Embryonic facial prominence (tissue), 1 donor: ENCODE measurements at regions not wholly inside any gene's neighbourhood (a gene's known extent, or its start where the extent isn't known, plus 50 kb on each side); places are given as distances from the start of the nearest gene placed in this dataset.

Source experiments
- DNase-seq: peaks from one replicate; pipeline ENCODE4 v3.0.0-alpha.2; 2016; ENCODE audit errors: extremely low spot score

DNA sequence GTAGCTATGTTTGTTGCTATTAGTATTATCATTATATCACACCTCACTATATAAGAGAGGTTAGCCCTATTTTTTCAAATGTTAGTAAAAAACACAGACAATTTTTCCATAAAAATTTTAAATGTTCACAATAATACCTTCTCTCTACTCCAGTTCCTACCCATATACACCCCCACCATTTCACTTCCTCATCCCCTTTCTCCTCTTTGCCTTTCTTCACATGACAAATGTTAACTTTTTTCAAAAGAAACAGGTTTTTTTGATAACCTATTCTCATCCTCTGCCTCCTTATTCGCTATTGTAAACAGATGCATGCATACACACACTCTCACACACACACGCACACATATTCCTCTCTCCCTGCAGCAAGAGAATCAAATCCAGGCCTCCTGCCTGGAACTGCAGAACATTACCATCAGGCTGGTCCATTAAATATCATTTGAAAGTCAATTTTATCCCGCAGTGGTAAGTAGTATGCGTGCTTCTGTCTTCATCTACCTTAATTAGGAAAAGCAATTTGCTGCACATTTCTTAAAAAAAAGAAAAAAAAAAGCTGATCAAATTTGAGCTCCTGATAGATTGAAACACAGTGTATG, 55.5 kb downstream of the MID1IP1 start:
- no peak for DNase-seq

DNA sequence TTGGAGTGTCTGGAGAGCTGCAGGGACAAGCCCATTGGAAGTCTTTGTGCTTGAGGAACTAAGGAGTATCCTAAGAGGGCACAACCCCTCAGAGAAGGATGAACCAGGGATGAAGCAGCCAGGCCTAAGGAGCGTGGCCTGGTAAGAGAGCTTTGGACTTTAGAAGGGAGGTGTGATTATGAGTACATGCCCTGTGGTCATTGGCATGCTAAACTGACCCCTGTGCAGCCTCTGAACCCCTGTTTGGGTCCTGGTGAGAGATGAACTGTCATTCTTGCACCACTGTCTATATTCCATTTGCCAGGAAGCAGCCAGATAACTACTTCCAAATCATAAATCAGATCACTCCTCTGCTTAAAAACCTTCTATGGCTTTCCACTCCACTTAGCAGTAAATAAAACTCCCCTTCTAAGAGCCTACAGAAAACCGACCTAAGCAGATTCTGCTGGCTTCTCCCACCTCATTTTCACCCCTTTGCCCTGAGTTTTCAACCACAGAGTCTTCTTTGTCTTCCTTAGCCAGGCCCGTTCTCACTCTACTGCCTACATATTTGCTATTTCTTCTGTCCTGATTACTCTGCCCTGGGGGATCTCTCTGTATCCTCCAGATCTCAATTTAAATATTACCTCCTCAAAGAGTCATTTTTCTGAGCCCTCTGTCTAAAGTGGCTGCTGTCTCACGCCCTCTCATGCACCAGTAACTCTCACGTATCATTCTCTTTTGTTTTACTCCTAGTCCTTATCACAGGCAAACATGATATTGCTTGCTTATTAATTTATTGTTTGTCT, 56.7 kb downstream of the MID1IP1 start:
- no peak for DNase-seq

DNA sequence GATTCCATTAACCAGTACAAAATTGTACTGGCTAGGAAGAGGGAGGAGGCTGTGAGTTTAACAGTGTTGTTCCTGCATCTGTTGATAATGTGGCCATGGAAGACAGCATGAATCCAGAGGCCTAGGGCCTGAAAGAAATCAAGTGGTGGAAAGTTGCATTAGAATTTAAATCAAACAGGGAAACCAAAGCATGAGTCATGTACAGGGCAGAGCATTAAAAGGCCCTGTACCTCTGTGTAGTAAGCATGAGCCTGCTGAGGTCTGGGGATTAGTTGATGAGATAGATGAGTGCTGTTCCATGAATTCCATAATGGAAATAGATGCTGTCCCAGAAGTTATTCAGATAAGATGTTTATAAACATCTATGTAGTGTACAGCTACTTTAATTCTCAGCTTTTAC, 58.3 kb downstream of the MID1IP1 start:
- no peak for DNase-seq

DNA sequence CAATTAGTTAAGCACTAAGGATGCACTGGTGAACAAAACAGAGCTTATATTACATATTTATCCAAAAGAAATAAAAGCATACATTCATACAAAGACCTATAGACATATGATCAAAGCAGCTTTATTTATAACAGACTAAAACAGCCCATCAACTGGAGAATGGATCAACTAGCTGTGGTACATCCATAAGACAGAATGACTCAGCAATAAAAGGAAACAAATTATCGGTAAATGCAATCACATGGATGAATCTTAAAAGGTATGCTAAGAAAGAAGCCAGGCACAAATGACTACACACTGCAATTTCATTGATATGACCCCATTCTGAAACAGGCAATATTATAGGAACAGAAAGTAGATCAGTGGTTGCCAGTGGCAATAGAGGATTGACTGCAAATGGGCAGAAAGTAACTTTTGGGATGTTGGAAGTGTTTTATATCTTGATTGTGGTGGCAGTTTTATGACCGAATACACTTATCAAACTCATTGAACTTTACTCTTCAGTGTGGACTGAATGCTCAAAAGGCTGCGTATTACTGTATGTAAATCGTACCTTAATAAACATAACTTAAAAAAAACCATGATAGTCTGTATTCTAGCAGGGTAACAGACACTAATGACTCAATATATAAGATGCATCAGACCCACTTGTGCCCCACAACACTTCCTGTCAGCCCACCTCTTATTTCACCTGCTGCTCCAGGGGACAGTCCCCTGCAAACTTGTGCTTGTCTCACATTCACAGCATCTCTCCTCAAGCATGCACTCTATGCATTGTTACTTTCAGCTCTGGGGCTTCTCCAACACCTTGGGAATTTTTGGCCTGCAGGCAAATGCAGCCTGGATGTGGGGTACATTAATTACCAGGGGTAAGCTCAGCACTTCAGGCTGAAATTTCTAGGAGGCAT, 59.1 kb downstream of the MID1IP1 start:
- no peak for DNase-seq

DNA sequence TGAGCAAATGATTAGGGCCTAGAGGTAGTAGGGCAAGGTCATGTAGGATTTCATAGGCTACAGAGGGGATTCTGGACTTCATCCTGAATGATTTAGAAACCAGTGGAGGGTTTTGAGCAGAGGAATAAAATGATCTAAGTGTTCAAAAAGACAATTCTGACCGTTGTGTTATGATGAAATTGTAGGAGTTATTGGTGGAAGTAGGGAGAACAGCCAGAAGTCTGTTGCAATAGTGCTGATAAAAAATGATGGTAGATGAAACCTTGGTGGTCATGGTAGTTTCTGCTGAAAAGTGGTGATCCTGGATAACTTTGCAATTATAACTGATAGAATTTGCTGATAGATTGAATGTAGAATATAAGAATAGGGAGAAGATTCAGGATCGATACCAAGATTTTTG, 60.2 kb downstream of the MID1IP1 start:
- no peak for DNase-seq

DNA sequence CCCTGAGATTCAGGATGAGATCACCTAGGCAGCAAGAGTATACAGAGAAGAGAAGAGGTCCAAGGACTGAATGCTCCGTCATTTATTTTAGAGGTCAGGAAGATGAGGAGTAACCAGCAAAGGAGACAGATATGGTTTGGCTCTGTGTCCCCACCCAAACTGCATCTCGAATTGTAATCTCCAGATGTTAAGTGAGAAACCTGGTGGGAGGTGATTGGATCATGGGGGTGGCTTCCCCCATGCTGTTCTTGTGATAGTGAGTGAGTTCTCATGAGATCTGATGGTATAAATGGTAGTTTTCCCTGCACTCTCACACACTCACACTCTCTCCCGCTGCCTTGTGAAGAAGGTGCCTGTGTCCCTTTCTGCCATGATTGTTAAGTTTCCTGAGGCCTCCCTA, 60.8 kb downstream of the MID1IP1 start:
- no peak for DNase-seq

DNA sequence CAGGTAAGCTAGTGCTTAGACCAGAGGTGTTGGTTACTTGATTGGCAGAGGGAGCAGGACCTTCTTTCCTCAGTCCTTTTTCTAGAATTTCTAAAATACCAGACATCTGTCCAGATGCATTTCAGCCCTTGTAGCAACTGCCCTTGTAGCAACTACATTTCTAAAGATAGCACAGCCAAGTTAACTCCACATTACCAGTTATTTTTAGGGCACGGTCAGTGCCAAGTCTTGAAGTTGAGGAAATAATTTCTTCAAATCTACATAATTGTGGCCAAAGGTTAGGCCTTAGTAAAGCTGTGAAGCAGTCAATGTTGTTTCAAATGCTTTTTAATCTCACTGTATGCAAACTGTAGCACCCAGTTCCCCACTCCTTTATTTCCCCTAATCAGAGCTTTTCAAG, 62.9 kb downstream of the MID1IP1 start:
- DNase-seq: no peak

DNA sequence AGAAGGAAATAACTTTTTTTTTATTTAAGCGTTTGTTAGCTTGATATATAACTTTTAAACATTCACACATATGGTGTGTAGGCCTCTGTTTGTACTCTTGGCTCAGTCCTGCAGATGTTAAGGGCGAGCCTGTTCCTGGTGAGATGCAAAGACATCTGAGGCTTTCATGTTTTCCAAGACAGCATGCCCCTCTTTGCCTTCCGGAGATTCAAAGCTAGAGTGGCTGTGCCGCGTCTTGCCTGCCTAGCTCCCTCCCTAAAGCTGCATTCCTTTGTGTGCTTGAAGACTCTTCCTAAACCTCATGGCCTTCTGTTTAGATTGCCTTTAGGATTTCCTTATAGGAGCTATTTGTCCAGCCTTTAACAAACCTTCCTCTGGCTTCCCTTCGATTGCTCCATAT, 67.1 kb downstream of the MID1IP1 start:
- no peak for DNase-seq

DNA sequence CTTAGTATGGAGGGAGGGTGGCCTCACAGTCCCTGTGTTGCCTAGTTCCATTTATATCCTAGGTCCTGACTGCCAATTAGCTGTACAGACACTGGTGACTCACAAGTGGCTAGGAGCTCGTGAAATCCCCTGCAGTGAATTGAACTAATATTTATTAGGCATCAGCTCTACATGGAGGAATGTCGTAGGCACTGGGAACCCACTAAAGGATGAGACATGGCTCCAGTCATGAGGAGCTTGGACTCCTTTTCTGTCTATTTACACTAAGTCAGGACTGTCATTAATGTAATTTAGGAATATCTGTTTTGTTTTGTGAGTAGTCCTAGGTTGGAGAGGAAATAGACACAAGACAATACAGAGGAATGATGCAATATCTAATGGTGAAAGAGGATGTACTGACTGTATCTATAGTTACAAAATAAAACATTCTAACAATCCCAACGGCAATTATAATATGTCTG, 67.7 kb downstream of the MID1IP1 start:
- no peak for DNase-seq

DNA sequence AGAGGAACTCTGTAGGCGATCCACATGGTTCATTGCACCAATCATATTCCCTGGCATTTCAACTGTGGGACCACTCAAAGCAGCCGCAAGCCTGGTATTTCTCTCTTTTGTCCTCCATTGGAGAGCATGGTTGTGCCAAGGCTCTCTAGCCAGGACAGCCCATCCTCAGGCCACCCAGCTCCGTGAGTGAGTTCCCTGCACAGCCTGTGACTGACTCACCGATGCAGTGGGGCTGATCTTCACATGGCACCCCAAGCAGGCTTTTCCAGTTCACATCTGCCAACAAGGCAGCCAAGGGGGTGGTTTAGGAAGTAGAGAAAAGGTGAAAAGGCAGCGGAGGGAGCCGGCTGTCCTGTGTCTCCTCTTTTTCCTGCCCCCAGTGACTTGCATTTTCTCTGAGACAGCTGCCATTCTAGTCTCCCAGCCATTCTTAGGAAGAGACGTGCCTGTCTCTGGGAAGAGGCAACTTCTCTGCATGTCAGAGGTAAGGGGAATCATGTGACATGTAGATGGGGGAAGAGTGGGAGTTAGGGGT, 69.2 kb downstream of the MID1IP1 start:
- DNase-seq: no peak

DNA sequence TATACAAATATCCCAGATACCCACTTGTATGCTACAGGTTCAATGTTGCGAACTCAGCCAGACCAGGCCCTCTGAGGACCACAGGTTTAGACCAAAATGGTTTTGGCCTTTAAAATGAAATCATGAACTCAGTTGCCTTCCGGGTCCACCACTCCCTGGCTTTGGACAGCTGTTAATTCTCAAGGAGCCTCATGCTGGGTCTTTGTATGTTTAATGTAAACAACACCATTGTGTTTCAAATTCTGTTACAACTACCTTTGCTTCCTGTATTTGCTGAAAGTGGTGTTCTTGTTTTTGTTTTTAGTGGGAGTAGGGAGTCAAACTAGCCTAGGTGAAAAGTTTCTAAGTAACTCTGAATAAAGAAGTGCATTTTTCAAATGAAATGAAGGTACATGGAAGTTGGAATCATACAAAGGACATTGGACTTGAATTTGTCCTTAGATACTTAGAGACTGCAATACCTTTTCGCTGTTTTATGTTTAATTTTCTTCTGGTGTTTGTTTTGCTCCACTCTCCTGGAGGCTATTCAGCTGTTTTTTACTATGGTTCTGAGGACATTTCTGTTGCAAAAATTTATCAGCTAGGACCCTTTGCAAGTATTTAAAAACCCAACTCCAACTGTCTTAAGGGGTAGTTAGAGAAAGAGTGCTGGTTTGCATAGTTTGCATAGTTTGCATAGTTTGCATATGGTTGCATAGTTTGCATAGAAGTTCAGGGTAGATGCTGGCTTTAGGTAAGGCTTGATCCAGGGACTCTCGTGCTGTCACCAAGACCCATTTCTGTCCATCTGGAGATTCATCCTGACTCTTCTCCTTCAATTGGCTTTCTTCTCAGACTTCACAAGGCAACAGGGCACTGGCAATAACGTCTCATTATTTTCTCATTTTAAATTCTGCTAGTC, 70.1 kb downstream of the MID1IP1 start:
- DNase-seq: no peak

DNA sequence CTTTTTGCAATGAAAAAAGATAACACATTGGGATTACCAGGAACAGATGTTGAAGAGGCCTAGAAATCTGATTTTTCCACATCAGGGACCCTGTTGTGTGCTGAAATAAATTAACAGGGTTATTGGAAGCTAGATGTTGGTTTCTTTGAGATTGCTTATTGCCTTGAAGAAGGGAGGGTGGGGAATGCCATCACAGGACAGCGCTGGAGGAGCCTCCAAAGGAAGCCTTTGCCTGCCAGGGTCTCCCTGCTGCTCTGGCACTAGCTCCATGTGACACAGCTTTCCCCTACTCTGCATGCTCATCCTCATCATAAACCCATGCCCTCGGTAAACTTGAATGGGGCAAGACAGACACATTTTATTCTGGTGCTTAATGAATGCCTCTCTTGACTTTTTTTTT, 76.1 kb downstream of the MID1IP1 start:
- no peak for DNase-seq

DNA sequence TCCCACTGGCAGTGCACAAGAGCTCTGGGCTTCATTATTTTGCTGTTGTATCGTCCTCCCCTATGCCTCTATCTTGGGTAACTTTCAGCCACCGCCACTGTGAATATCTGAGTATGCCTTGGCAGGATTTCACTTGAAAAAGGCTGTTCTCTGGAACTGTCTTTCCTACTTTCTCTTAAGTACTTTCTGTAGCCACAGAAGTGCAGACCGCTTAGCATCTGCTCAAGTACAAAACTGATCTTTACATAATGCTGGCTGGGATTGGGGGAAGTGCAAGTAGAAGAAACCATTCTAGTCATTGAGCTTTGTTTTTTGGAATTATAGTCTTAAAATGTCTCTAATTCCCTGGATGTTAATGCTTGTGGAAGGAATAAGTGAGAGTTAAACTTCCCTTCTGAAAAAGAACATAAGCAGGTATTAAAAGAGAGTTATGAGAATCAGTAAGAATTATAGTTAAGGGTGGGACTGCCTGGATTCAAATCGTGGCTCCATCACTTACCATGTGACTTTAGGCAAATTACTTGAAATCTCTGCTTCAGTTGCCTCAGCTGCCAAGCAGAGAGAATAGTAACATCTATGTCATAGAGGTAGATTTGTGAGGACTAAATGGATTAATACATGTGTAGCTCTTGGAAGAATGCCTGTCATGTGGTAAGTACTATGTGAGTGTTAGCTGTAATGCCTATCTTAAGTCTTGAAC, 77.5 kb downstream of the MID1IP1 start:
- DNase-seq: no peak

DNA sequence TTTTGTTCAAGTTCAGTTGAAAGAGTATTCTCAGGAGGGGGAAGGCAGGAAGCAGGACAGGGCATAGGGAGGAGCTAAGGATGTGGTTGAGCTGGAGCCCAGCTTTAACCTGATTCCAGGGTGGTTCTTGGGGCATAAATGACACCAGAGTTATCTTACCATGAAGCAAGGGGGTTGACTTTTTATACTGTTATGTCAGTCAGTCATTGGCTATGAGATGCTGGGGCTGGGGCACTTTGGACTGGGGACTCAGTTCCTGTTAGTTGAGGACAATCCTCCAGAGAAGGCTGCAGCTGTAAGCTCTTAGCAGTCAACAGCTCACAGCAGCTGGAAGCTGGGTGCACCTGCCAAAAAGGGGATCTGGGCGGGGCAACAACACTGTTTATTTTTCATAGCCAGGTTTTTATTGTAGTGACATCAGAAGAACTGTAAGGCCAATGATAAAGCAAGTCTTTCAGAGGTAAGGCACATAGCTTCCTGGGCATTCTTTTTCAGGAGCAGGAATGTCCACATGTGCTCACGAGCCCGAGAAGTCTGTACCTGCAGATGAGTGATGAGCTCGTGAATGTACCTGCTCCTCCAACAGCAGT, 78.5 kb downstream of the MID1IP1 start:
- DNase-seq: no peak

DNA sequence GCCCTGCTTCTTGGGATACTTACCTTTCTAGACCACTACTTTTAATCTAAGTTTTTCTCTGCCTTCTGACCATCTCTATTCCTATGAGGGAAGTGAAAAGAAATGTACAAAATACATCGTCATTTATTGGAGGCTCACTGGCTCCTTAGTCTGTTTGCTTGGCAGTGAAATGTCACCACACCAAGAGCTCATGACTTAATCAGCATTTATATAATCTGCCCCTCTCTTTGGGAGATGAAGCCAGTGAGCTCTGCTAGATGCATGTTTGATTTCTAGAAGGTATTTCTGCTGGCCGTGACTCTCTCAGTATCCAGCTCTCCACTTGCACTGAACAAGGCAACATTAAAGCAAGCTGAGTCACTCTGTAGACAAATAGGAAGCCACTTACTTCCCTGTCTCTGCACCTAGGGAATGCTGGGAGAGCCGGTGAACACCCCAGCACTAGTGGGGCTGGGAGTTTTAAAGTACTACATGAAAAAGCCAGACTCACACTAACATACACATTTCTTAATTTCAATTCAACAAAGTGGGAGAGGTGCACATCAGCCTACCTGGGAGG, 79.1 kb downstream of the MID1IP1 start:
- DNase-seq: no peak

DNA sequence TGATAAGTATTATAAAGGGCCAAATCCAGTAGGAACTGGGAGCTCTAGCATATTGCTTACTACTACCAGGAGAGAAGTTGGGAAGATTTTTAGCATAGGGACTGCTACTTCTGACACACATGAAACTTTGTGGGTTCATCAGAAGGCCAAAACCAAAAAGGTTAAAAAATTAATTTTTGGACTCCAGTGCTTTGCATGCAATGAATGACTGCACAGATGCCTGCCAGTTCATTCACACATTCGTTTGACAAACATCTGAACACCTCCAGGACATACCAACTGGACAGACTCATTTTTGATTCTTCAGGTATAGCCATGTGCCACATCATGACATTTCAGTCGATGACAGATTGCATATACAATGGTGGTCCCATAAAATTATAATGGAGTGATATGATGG, 79.8 kb downstream of the MID1IP1 start:
- DNase-seq: no peak

DNA sequence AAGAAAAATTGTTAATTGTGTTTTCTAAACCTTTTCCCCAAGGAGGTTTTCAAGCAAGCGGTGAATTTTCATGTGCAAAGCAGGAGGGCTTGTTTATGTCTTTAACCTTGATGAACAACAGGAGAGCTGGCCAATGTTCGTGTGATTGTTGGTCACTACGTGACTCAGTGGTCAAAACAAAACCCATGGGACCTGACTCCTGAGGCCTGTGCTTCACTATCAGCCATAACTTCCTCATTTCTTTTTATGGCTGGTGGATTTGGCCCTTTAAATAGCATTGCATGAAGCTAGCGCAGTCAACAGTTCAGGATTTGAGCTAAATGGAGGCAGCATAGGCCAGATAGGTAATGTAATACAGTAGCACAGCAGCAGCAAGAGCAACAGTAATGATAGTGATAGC, 80.5 kb downstream of the MID1IP1 start:
- DNase-seq: no peak

DNA sequence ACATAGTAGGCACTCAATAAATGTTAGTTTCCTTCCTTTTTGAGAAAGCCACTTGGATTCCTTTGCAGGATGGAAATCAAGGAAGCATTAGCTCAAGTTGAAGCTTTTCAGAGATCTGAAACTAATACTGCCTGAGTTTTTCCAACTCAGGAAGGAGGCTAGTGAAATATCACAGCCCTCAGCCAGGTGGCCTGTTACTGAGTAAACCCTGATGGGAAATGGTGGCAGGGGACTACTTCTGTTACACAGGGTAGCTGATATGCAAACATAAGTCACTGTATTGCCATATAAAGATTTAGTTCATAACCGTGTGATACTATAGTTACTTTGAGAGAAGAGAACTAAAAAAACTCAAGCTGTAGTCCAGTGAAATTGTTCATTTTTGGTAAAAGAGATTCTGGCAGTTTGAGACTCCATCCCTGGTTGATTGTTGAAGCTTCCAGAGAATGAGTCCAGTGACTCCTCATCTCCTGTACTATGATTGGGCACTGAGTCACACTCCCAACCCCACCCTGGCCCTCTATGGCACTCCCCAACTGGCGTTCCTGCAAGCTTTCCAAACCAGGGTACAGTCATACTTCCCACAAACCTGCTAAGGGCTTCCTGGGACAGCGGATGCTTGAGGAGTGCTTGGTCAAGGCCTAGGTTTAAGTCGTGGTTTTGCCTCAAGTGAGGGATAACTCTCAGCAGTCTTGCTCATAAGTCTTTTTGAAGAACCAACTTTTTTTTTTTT, 81.8 kb downstream of the MID1IP1 start:
- no peak for DNase-seq

DNA sequence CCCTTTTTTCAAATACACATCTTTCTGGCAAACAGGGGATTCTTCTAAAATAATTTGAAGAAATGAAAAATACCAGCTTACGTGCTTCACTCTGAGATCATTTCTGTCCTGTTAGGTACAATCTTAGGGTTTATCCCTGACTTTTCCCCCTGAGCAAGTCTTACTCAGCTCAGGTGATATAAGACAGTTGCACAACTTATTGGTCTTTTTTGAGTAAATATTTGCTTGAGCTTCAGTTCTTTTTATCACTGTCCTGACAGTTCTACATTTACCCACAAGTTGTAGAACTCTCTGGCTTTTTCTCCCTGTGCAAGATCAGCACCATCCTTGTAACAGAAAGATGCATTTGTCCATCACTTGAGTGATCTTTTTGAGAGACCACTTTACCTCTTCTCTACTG, 84.9 kb downstream of the MID1IP1 start:
- no peak for DNase-seq
